Adrenal gland (tissue), 5 donors: ENCODE measurements at regions not wholly inside any gene's neighbourhood (a gene's known extent, or its start where the extent isn't known, plus 50 kb on each side); places are given as distances from the start of the nearest gene placed in this dataset.

Source experiments
- POLR2A ChIP-seq, 2 donors: fragments of 450-650 bp; IDR thresholded peaks; one replicate each; pipeline ENCODE4 v1.6.1; 2017; ENCODE audit warnings: antibody characterized with exemption in 2 of 2, mild to moderate bottlenecking in 2 of 2, moderate library complexity in 1 of 2
- TF ChIP-seq, protein P1 (sequence below), 6 experiments: fragments of 450-650 bp in 4 of 6; fragments of 200-600 bp in 2 of 6; sonication (generic) in 1 of 6; IDR thresholded peaks; 1 replicate in 5 of 6; 2 replicates in 1 of 6; pipeline versions ENCODE4 v1.5.1 to v1.8.0; 2016 to 2021; ENCODE audit warnings: antibody characterized with exemption in 6 of 6, mild to moderate bottlenecking in 2 of 6, moderate library complexity in 1 of 6
- donor health status: DM: no; HTN: no; CAD: no.

DNA sequence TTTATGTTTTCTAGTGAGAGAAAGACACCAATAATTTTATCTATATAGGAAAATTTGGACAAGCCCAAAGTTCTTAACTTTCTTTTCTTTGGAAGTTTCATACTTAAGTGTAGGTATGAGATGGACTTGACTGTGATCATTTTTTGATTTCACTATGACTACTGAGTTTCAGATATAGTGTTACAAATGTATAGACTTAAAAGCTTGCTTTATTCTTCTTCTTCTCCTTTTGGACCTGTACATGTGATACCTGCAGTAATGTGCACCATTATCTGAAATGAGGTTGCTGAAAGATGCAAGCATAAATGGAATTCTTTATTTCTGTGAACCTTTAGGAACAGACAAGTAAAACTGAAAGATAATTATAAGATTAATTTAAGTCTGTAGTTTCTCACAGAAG is 743.4 kb upstream of the AMELY start:
- TF ChIP-seq, protein P1, sequence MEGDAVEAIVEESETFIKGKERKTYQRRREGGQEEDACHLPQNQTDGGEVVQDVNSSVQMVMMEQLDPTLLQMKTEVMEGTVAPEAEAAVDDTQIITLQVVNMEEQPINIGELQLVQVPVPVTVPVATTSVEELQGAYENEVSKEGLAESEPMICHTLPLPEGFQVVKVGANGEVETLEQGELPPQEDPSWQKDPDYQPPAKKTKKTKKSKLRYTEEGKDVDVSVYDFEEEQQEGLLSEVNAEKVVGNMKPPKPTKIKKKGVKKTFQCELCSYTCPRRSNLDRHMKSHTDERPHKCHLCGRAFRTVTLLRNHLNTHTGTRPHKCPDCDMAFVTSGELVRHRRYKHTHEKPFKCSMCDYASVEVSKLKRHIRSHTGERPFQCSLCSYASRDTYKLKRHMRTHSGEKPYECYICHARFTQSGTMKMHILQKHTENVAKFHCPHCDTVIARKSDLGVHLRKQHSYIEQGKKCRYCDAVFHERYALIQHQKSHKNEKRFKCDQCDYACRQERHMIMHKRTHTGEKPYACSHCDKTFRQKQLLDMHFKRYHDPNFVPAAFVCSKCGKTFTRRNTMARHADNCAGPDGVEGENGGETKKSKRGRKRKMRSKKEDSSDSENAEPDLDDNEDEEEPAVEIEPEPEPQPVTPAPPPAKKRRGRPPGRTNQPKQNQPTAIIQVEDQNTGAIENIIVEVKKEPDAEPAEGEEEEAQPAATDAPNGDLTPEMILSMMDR (IDR thresholded peaks at IDR 0.05) = no peak
- TF ChIP-seq POLR2A (IDR thresholded peaks at IDR 0.05) = no peak
